ENCODE measurements at regions not wholly inside any gene's neighbourhood (a gene's known extent, or its start where the extent isn't known, plus 50 kb on each side); places are given as distances from the start of the nearest gene placed in this dataset.

DNA sequence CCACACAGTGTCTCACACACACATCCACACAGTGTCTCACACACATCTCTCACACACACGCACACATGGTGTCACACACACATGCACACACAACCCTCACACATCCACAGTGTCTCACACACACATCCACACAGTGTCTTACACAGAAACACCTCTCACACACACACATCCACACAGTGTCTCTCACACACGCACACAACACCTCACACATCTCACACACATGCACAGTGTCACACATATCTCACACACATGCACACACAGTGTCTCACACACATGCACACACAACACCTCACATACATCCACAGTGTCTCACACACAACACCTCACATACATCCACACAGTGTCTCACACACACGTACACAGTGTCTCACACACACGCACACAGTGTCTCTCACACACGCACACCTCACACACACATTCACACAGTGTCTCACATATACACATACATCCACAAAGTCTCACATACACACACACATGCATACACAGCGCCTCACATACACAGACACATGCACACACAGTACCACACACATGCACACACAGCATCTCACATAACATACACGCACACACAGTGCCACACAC lies 473.9 kb upstream of the HS6ST1 start:
- H3K27ac Mint-ChIP-seq, result no peak overlapping the region
- Histone ChIP-seq H3K27me3 (ENCODE audit: insufficient read depth, low read length, poor library complexity, severe bottlenecking) (no peaks in the 10 kb centered on the region), H3K27ac (ENCODE audit: low read depth, low read length) (no peak overlapping the region), H3K4me3 (ENCODE audit: low read length) (no peak overlapping the region), H3K9me3 (ENCODE audit: low read length) (no peaks in the 10 kb centered on the region), H3K4me1 (ENCODE audit: insufficient read depth, low read length) (no peaks in the 10 kb centered on the region), H3K36me3 (ENCODE audit: insufficient read depth, low read length) (no peaks in the 10 kb centered on the region)
- H3K27me3 Mint-ChIP-seq, result peaks cover 0 to 3% of the 10 kb centered on the region in 2 donors
- no peaks in the 10 kb centered on the region for H3K36me3 Mint-ChIP-seq
- CTCF ChIA-PET, result no interaction called here
- no peak for DNase-seq
- H3K9me3 Mint-ChIP-seq, result peaks cover 0 to 4% (median 0%) of the 10 kb centered on the region in 5 donors
- no peaks in the 10 kb centered on the region for H3K4me1 Mint-ChIP-seq
- POLR2A ChIA-PET, result no interaction called here
- H3K4me3 Mint-ChIP-seq, result no peak overlapping the region

DNA sequence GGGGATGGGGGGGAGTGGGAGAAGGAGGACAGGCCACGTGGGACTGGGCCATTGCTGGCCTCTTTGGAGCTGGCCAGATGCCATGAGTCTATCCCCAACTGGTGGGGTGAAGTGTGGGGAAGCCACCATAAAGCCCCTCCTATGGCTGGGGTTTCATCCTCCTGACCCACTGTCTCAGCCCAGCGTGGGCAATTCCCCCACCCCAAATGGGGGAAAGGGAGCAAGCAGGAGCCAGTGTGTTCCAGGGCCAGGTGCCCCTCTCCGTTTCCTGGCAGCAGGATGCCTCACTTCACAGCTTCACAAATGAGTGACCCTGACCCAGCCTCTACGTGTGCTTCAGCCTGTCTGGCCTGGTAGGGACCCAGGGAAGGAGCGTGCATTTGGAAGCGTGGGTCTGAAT lies 474.7 kb upstream of the HS6ST1 start:
- POLR2A ChIA-PET, result no interaction called here
- no peaks in the 10 kb centered on the region for H3K27me3 ChIP-seq (ENCODE audit: insufficient read depth, low read length, poor library complexity, severe bottlenecking)

DNA sequence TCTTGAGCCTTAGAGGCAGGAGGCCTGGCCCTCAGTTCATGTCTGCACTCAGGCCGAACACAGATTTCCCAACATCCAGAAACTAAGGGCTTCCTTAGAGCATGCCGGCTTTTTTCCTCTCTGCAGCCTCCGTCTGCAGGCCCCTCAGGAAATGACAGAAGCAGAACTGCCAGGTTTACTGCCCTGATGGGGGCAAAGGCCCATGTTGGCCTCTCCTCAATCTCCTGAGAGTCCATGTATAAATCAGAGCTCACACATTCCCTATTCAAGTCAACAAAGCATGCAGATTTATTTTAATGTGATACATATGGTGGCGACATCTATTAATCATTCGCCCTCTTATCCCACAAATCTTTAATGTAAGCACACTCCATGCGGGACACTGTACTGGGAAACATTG lies 475.6 kb upstream of the HS6ST1 start:
- POLR2A ChIA-PET, result interaction anchor here (0.5 kb wide), 1 partner anchor 695 kb away, joined by 4 read pairs; no protein-coding TSS in a partner anchor
- Mint-ChIP-seq H3K4me3 (no peak overlapping the region), H3K27me3 (peaks cover 0 to 3% of the 10 kb centered on the region in 2 donors), H3K27ac (no peak overlapping the region), H3K36me3 (no peaks in the 10 kb centered on the region), H3K4me1 (no peaks in the 10 kb centered on the region), H3K9me3 (peaks cover 0 to 2% (median 0%) of the 10 kb centered on the region in 5 donors)
- Histone ChIP-seq H3K36me3 (ENCODE audit: insufficient read depth, low read length) (no peaks in the 10 kb centered on the region), H3K9me3 (ENCODE audit: low read length) (no peaks in the 10 kb centered on the region), H3K4me3 (ENCODE audit: low read length) (no peak overlapping the region), H3K4me1 (ENCODE audit: insufficient read depth, low read length) (no peaks in the 10 kb centered on the region), H3K27ac (ENCODE audit: low read depth, low read length) (no peak overlapping the region), H3K27me3 (ENCODE audit: insufficient read depth, low read length, poor library complexity, severe bottlenecking) (no peaks in the 10 kb centered on the region)
- CTCF ChIA-PET, result no interaction called here
- DNase-seq, result no peak

More for the DNA sequence above, 474.7 kb upstream of the HS6ST1 start:
- Histone ChIP-seq H3K36me3 (ENCODE audit: insufficient read depth, low read length) (no peaks in the 10 kb centered on the region), H3K4me1 (ENCODE audit: insufficient read depth, low read length) (no peaks in the 10 kb centered on the region), H3K27ac (ENCODE audit: low read depth, low read length) (no peak overlapping the region), H3K9me3 (ENCODE audit: low read length) (no peaks in the 10 kb centered on the region), H3K4me3 (ENCODE audit: low read length) (no peak overlapping the region)
- no peaks in the 10 kb centered on the region for H3K4me1 Mint-ChIP-seq
- peaks cover 0 to 3% of the 10 kb centered on the region in 2 donors for H3K27me3 Mint-ChIP-seq
- no peak overlapping the region for H3K27ac Mint-ChIP-seq
- DNase-seq, result no peak
- no peak overlapping the region for H3K4me3 Mint-ChIP-seq
- peaks cover 0 to 2% (median 0%) of the 10 kb centered on the region in 5 donors for H3K9me3 Mint-ChIP-seq
- CTCF ChIA-PET, result no interaction called here
- H3K36me3 Mint-ChIP-seq, result no peaks in the 10 kb centered on the region

DNA sequence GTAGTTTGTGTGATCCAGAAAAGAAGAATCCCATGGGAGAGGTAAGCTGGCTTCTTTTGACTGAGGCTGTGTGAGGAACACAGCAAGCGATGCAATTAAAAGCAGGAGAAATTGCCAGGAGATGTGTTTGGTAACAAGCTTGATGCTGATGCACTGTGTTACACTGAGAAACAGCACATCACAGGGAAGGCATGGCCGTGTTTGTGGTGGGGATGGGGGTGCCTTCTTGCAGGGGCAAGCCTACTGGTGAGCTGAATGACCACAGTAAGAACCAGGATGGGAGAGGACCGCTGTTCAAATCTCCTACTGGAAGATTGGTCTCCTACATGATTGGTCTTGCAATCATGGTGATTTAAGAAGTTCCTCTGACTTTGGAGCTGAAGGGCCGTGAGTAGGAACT lies 477.7 kb upstream of the HS6ST1 start:
- Histone ChIP-seq H3K9me3 (ENCODE audit: low read length) (no peaks in the 10 kb centered on the region), H3K27me3 (ENCODE audit: insufficient read depth, low read length, poor library complexity, severe bottlenecking) (no peaks in the 10 kb centered on the region), H3K36me3 (ENCODE audit: insufficient read depth, low read length) (no peaks in the 10 kb centered on the region), H3K4me3 (ENCODE audit: low read length) (no peak overlapping the region), H3K4me1 (ENCODE audit: insufficient read depth, low read length) (no peaks in the 10 kb centered on the region), H3K27ac (ENCODE audit: low read depth, low read length) (no peak overlapping the region)
- ChIA-PET CTCF (no interaction called here), POLR2A (no interaction called here)
- Mint-ChIP-seq H3K9me3 (peaks cover 0 to 2% (median 0%) of the 10 kb centered on the region in 5 donors), H3K4me1 (no peaks in the 10 kb centered on the region), H3K27ac (no peak overlapping the region), H3K4me3 (no peak overlapping the region), H3K36me3 (no peaks in the 10 kb centered on the region), H3K27me3 (peaks cover 0 to 3% of the 10 kb centered on the region in 2 donors)
- DNase-seq, result no peak

DNA sequence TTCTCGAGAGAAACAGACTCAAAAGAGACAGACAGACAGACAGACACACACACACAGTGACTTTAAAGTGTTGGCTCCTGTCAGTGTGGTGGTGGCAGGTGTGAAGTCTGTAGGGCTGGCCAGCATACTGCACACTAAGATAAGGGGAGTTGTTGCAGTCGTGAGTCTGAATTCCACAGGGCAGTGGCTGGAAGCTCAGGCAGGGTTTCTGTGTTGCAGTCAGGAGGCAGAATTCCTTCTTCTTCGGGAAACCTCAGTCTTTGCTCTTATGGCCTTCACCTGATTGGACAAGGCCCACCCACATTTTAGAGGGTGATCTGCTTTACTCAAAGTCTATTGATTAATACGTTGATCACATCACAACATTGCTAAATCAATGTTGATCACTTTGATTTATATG lies 478.4 kb upstream of the HS6ST1 start:
- H3K4me3 Mint-ChIP-seq, result no peak overlapping the region
- no peaks in the 10 kb centered on the region for H3K9me3 ChIP-seq (ENCODE audit: low read length)

DNA sequence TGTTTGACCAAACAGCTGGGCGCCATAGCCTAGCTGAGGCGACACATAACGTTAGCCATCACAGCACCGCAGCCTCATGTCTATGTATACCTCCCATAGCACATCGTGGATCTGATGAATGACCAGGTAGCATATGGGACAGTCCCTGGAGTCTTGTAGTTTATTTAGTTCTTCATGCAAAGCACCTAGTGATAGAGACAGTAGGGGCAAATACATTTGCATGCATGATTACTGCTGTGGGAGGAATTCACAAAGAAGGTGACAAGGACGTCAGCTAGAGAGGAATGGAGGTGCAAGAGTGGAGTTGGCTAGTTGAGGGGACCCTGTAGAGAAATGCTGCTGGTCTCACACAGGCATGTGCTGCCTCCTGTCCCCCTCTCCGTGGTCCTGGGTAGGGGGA lies 478.9 kb upstream of the HS6ST1 start:
- Mint-ChIP-seq H3K27me3 (peaks cover 0 to 3% of the 10 kb centered on the region in 2 donors), H3K36me3 (no peaks in the 10 kb centered on the region), H3K4me3 (no peak overlapping the region), H3K9me3 (peaks cover 0 to 2% (median 0%) of the 10 kb centered on the region in 5 donors), H3K27ac (no peak overlapping the region), H3K4me1 (no peaks in the 10 kb centered on the region)
- Histone ChIP-seq H3K27ac (ENCODE audit: low read depth, low read length) (no peak overlapping the region), H3K4me1 (ENCODE audit: insufficient read depth, low read length) (no peaks in the 10 kb centered on the region), H3K9me3 (ENCODE audit: low read length) (no peaks in the 10 kb centered on the region), H3K27me3 (ENCODE audit: insufficient read depth, low read length, poor library complexity, severe bottlenecking) (no peaks in the 10 kb centered on the region), H3K36me3 (ENCODE audit: insufficient read depth, low read length) (no peaks in the 10 kb centered on the region), H3K4me3 (ENCODE audit: low read length) (no peak overlapping the region)
- POLR2A ChIA-PET, result no interaction called here
- CTCF ChIA-PET, result no interaction called here
- no peak for DNase-seq

More for the DNA sequence above, 478.4 kb upstream of the HS6ST1 start:
- H3K4me3 ChIP-seq (ENCODE audit: low read length), result no peak overlapping the region
- H3K4me1 Mint-ChIP-seq, result no peaks in the 10 kb centered on the region
- no peak for DNase-seq
- H3K27ac Mint-ChIP-seq, result no peak overlapping the region
- no peak overlapping the region for H3K27ac ChIP-seq (ENCODE audit: low read depth, low read length)
- H3K27me3 ChIP-seq (ENCODE audit: insufficient read depth, low read length, poor library complexity, severe bottlenecking), result no peaks in the 10 kb centered on the region
- CTCF ChIA-PET, result no interaction called here
- H3K27me3 Mint-ChIP-seq, result peaks cover 0 to 3% of the 10 kb centered on the region in 2 donors
- no peaks in the 10 kb centered on the region for H3K4me1 ChIP-seq (ENCODE audit: insufficient read depth, low read length)
- H3K36me3 ChIP-seq (ENCODE audit: insufficient read depth, low read length), result no peaks in the 10 kb centered on the region
- H3K36me3 Mint-ChIP-seq, result no peaks in the 10 kb centered on the region
- H3K9me3 Mint-ChIP-seq, result peaks cover 0 to 2% (median 0%) of the 10 kb centered on the region in 5 donors
- POLR2A ChIA-PET, result no interaction called here

DNA sequence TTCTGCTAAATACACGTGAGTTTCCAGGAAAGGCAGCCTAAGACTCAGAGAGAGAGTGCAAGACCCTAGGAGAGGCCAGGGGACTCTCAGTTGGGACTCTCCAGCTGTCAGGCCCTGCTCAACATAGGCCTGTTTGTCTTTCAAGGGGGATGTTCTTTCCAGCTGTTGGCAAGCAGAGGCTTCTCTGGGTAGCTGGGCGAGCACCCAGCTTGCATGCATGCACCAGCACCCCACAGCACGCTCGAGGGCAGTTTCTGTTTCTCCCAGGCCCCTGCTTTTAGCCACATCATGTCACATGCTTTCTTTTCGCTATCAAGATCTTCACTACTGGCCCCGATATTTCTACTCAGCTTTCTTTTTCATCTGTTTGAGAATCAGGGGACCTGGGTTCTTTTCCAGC lies 479.3 kb upstream of the HS6ST1 start:
- POLR2A ChIA-PET, result no interaction called here
- H3K27me3 Mint-ChIP-seq, result peaks cover 0 to 3% of the 10 kb centered on the region in 2 donors
- H3K4me3 Mint-ChIP-seq, result no peak overlapping the region
- H3K27me3 ChIP-seq (ENCODE audit: insufficient read depth, low read length, poor library complexity, severe bottlenecking), result no peaks in the 10 kb centered on the region
- no peaks in the 10 kb centered on the region for H3K4me1 Mint-ChIP-seq
- no peak overlapping the region for H3K27ac Mint-ChIP-seq
- H3K4me3 ChIP-seq (ENCODE audit: low read length), result no peak overlapping the region
- no peak overlapping the region for H3K27ac ChIP-seq (ENCODE audit: low read depth, low read length)
- H3K9me3 Mint-ChIP-seq, result peaks cover 0 to 2% (median 0%) of the 10 kb centered on the region in 5 donors
- no peaks in the 10 kb centered on the region for H3K9me3 ChIP-seq (ENCODE audit: low read length)
- CTCF ChIA-PET, result no interaction called here
- H3K36me3 ChIP-seq (ENCODE audit: insufficient read depth, low read length), result no peaks in the 10 kb centered on the region
- no peak for DNase-seq
- H3K4me1 ChIP-seq (ENCODE audit: insufficient read depth, low read length), result no peaks in the 10 kb centered on the region
- no peaks in the 10 kb centered on the region for H3K36me3 Mint-ChIP-seq

DNA sequence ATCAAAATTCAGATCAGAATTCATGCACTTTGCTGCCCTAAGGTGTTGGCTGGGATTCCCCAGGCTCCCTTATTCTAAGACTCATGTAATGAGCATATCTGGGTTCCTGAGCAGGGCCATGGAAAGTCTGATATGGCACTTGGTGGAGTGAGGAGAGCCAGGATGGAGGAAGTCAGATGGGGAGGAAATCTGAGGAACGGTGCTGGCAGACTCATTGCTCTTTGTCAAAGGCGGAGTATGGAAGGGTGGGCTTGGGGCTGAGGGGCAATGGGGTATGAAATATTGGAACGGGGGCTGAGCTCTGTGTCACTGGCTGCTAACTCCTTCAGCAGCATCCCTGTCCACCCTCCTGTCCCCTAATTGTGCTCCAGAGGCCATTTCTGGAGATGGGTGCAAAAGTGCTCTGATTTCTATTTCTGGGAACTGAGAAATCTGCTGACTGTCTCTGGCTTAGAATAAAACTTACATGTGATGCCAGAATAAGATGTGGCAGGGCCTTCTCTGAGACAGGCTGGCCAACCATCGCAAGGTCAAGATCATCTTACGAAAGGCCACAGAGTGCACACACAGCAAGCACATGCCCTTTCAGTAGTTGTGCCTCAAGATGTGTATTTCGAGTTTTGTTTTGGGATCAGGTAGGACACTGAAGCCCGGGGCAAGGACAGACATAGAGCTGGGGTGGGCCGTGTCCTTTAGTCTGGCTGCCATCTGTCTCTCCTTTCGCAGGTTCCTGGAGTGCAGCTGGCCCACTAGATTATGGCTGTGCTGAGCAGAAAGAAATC lies 480.0 kb upstream of the HS6ST1 start:
- POLR2A ChIA-PET, result no interaction called here
- Mint-ChIP-seq H3K4me3 (no peak overlapping the region), H3K27me3 (peaks cover 0 to 3% of the 10 kb centered on the region in 2 donors)

More for the DNA sequence above, 480.0 kb upstream of the HS6ST1 start:
- H3K36me3 ChIP-seq (ENCODE audit: insufficient read depth, low read length), result no peaks in the 10 kb centered on the region
- H3K27ac ChIP-seq (ENCODE audit: low read depth, low read length), result no peak overlapping the region
- Mint-ChIP-seq H3K4me1 (no peaks in the 10 kb centered on the region), H3K36me3 (no peaks in the 10 kb centered on the region), H3K9me3 (peaks cover 0 to 2% (median 0%) of the 10 kb centered on the region in 5 donors), H3K27ac (no peak overlapping the region)
- no peak overlapping the region for H3K4me3 ChIP-seq (ENCODE audit: low read length)
- CTCF ChIA-PET, result no interaction called here
- no peak for DNase-seq
- H3K9me3 ChIP-seq (ENCODE audit: low read length), result no peaks in the 10 kb centered on the region
- no peaks in the 10 kb centered on the region for H3K27me3 ChIP-seq (ENCODE audit: insufficient read depth, low read length, poor library complexity, severe bottlenecking)
- no peaks in the 10 kb centered on the region for H3K4me1 ChIP-seq (ENCODE audit: insufficient read depth, low read length)
